Fibroblast of skin of scalp (primary cell): ENCODE measurements at regions not wholly inside any gene's neighbourhood (a gene's known extent, or its start where the extent isn't known, plus 50 kb on each side); places are given as distances from the start of the nearest gene placed in this dataset.

Experiments
- DNase-seq: peaks from one replicate; pipeline ENCODE4 v3.0.0-alpha.2; 2013

DNA sequence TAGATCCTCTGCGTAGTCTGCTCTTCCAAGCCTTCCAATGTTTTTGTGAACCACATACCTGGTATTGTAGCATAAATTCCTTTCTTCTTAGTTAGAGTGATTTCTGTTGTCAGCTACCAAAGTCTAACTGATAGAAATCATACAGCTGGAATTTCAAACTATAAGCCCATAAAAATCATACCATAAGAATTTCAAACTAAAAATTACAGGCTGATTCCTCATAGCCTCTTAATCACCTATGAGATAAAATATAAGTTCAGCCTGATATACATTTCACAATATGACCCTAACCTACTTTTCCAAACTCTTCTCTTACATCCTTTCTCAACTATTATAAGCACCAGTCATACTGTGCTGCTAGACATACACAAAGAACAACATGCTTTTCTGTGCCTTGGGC, 64.8 kb downstream of the PTHLH start:
- no peak for DNase-seq

DNA sequence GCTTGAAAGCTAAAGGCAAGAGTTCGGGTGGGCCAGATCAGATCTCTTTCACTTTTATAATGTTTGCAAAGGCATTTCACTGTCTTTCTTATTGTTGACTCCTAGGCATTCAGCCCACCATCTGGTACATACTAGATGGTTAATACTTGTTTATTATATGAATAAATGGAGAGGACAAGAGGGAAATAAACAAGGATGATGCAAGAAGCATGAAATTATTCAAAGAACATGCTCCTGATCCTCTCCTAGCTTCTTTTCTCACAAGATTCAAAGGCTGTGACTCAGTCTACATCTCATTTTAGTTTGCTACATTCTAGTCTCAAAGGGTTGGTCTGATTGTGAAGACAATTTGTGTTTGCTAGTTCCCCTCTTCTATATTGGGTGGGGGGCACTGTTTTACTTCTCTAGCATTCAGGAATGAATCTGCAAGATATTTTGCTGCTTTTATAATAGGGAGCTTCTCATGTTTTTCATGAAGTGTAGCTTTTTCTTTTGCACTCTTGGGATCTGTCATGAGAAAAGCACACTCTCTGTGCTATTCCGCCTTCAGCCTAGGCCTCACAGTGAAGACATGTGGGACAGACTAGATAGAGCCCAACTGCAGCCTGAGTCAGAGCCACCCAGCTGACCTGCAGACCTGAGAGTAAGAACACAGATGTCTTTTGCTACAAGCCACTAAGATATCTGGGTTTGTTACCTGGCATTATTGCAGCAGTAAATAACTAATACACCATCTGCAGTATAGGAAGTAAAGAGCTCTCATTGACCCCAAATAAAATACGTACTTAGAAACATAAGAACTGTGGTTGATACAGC, 65.7 kb downstream of the PTHLH start:
- no peak for DNase-seq

DNA sequence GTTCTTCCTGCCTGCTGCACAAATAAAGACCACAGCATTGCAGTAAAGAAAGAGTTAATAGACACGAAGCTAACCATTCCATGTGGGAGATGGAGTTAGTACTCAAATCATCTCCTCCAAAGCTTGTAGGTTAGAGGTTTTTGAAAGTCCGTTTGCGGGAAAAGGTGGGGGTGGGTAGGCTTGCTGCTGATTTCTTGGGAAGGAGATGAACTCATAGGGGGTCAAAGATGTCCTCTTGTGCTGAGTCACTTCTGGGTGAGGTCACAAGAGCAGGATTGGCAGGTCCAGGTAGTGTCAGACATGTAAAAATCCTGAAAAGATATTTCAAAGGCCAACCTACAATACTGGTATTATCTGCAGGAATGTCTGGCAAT, 66.4 kb downstream of the PTHLH start:
- DNase-seq, result no peak

DNA sequence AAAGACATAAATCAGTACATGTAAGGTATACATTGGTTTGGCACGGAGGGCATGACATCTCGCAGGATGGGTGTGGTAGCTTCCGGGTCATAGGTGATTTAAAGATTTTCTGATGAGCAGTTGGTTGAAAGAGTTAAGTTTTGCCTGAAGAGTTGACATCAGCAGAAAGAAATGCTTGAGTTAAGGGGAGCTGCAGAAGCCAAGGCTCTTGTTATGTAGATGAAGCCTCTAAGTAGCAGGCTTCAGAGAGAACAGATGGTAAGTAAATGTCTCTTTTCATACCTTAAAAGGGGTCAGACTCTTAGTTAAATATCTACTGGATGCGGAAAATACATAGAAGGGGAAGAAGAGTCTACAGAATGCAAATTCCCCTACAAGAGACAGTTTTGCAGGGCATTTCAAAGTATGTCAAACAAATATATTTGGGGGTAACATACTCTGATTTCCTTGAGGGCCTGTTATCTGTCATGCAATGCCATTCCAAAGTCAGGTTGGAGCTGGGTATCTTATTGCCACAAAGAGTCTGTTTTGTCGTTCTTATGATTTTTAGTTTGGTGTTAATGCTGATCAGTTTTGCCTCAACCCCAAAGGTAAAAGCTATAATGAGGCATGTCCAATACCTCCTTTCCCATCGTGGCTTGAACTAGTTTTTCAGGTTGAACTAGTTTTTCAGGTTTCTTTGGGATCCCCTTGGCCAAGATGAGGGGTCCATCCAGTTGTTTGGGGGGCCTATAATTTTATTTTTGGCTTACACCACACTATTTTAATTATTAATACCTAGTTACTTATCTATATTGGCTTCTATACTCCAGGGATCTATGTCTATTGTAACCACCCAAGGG, 67.0 kb downstream of the PTHLH start:
- no peak for DNase-seq

DNA sequence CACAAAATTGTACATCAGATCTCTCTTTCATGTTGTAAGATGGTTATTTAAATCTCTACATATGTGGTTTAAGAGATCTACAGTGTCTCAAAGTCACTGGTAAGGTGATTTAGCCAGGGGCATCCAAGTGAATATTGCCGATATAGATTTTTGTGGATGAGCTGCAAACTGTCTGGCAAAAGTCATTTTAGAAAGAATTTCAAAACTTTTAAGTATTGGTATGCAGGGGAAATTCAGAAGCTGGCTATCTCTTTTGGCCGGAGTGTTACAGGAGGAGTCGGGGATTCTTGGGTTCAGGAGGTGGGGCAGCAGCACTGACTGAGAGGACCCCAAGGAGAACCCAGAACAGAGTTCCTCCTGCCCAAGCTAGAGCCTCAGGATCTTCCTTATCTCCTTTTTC, 69.9 kb downstream of the PTHLH start:
- DNase-seq, result no peak

DNA sequence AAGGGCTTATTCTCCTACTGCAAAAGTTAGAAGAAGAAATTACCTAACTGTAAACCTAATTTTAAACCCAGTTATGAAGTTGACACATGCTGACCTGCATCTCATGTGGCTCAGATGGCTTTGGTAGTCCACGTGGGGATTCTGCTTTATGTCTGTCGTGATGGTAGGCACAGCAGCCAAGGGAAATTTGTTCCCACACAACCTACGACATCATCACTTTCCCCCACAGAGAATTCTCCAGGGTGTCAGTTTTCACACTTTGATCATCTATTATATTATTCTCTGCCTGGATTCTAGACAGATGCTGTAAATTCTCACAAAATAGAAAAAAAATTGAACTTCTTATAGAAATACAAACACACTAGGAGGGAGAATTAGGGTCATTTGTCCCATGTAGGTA, 70.6 kb downstream of the PTHLH start:
- peak; percentile 23 for DNase-seq

DNA sequence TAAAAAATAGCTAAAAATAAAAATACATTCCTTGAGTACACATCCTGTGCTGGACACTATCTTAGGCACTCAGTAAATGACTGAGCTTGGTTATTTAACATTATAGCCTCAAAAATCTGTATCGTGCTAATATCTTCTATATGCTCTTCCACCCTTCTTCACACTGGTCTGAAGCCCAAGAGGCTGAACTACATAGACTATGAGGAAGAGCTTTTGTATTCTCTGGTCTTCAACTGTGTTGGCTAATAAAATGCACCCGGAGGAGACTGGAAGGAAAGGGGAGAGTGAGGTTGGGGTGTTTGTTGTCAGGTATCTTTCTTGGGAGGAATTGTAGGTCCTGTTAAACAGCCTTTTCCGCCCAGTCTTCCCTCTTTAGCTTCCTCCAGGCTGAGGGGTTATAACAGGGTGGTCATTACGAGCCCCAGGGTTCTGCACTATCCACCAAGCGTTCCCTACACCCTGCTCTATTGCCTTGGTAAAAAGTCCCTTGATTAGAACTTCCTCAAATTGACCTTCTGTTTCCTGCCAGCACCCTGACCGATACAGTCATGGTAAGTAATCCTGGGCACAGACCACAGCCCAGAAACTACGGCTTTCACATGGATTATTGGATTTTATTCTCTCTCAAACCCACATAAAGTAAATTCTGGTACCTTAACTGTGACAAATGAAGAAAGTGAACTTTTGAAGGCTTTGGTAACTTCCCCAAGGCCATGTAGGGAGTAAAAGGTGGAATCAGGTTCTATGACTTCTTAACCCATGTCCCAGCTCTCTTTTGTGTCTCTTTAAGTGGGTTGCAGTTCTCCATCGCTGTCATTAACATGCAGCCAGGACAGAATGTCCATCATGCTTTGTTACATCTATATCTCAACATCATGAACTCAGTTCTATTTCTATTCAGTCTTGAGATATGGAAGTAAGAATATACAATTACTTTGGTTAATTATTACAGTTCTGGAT, 71.3 kb downstream of the PTHLH start:
- DNase-seq, result no peak

DNA sequence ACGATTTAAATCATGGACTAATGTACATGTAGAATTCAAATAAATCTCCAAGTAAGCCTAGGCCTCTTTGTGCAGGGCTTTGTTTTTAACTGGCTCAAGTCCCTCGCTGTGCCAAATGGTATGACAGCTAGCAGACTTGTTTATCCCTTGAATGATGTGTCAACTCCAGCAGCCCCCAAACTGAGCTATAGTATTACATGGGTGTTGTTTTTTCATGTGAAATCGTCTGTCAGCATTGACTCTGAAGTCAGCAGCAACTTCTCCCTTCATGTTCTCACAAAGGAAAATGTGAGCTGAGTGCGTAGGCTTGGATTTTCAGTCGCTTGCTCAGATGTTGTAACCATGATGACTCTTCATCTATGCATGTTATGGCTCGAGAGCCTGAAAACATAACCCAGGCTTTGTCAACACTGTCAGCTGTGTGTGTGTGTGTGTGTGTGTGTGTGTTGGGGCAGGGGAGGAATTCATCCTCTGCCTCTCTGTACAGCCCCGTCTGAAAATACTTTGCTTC, 73.3 kb downstream of the PTHLH start:
- DNase-seq, result peak; percentile 94

DNA sequence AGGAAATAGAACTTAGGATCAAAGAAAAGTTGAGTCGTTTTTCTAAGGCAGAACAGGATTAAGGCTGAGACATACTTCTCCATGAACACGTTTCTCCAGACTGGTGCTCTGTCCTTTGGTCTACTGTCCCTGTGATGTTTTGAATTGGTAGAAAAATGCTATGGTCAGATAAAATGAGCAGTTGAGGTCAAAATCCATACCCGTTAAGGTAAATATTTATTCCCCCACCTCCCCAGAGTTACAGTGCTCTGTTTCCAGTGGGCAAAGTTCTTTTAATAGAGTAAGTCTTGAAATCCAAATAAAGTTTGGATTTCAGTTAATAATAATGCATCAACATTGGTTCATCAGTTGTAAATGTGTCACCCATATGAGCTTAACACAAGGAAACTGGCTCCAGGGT, 74.5 kb downstream of the PTHLH start:
- no peak for DNase-seq

DNA sequence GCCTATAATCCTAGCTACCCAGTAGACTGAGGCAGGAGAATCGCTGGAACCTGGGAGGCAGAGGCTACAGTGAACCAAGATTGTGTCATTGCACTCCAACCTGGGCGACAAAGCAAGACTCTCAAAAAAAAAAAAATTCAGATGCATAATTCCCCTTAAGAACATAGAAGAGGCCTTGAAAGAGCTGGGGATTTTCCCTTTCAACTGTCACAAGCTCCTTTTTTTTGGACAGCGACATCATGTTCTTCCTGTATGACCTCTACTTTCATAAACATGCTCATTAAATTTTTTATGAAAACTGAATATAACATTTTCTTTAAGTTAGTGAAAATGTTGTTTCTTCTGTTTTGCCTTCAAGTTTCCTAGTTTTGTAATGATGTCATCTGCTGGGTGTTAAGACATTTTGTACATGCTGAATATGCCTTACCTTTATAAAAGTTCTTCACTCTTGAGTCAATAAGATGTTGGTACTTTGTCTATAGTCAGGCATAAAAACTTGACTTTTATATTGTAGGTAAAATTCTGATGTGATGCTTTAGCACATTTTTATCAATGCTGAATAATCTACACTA, 76.0 kb downstream of the PTHLH start:
- no peak for DNase-seq

DNA sequence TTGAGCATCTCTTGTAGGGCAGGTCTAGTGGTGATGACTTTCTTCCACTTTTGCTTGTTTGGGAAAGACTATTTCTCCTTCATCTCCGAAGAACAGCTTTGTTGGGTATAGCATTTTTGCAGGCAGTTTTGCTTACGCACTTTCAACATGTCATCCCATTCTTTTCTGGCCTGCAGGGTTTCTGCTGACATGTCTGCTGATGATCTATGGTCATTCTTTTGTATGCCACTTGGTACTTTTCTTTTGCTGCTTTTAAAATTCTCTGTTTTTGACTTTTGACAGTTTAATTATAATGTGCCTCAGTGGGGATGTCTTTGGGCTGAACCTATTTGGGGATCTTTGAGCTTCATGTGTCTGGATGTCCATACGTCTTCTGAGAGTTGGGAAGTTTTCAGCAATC, 78.2 kb downstream of the PTHLH start:
- DNase-seq, result no peak

DNA sequence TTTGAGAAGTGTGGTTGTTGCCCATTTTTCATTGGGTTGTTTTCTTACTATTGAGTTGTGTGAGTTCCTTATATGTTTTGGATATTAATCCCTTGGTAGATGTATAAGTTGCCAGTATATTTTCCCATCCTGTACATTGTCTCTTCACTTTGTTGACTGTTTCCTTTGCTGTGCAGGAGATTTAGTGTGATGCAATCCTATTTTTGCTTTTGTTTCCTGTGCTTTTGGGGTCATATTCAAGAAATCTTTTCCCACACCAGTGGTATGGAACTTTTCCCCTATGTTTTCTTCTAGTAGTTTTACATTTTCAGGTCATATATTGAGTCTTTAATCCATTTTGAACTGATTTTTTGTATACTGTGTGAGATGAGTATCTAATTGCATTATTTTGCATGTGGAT, 92.8 kb downstream of the PTHLH start:
- no peak for DNase-seq

DNA sequence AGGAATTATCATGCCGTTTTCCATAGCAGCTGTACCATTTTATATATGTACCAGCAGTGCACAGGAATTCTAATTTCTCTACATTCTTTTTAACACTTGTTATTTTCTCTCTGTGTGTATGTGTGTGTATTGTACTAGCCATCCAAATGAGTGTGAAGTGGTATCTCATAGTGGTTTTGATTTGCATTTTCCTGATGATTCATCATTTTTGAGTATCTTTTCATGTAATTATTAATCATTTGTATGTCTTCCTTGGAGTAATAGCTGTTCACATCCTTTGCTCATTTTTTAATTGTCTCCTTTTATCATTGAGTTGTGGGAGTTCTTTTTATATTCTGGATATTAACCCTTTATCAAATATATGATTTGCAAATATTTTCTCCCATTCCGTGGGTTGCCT, 95.6 kb upstream of the MANSC4 start:
- no peak for DNase-seq

DNA sequence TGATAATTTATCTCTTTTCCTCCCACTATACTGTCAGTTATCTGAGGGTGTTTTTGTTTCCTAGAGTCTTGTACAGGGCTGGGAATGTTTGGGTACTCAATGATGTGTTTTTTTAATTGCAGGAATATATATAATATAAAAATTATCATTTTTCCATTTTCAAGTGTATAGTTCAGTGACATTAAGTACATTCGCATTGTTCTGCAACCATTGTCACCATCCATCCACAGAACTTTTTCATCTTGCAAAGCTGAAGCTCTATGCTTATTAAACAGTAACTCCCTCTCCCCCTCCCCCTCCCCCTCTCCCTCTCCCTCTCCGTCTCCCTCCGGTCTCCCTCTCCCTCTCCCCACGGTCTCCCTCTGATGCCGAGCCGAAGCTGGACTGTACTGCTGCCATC, 93.0 kb upstream of the MANSC4 start:
- no peak for DNase-seq

DNA sequence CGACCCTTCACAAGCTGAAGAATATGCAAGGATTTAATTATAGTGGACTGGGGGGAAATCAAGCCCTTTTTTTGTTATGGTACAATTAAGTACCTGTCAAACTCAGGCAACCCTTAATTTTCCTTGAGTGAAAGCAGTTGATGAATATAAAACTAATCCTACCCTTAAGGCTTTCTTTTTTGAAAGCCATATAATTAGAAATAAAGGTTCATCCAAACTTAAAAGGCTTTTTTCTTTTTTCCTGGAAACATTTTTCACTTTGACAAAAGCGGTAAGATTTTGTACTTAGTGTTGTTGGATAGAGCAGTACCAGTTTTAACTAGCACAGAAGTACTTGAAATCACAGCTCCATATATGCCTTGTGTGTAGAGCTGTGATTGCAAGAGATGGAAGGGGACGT, 91.9 kb upstream of the MANSC4 start:
- DNase-seq, result no peak

DNA sequence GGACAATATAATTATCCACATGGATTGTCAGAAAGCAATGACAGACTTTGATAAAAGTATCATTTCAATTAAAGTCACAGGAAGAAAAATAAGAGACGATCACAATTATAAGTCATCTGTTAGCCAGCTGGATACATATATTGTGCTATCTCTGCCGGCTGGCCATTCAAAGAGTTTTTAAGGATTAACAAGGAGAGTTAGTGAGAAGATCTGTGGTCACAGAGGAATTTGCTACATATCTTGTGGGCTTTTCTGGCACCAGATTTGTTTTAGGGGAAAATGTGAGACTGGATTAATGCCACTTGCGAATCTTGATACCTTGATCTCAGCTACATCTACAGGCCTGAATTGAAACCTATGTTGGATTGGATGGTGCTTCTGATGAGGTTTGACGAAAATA, 90.9 kb upstream of the MANSC4 start:
- peak; percentile 90 for DNase-seq

DNA sequence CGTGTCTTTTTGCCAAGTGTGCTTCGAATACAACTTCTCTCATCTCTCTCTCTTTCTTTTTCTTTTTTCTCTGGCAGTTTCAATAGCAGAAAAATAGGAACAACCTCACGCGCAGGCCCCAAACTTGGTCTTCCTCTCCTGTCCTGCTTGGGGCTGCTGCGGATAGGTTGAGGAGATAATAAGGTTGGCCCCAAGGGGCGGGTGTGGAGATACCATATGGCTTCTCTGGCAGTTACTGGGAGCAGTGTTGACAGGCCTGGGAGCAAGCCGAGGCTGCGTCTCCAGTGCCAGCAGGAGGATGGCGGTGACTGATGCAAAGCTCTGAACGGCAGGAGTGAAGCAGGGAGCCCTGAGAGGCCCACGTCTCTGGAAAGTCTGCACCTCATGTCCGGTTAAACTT, 89.5 kb upstream of the MANSC4 start:
- peak; percentile 36 for DNase-seq

DNA sequence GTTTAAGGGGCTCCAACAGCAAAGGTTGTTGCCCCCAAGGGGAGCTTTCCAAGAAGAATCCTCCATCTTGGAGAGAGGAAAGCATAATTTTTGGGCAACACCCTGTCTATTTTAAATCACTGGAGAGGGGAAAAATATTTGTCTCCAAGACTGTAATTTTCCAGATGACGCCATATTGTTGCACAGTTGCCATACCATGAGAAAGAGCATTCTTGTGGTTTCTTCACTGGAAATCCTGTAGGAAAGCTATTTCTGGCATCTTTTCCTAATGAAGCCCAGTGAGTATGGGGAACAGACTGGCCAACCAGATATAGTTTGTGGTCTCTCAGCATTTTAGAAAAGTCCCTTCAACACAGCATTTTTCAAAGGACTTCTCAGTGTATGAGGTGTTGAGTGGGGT, 88.1 kb upstream of the MANSC4 start:
- DNase-seq, result peak; percentile 99

DNA sequence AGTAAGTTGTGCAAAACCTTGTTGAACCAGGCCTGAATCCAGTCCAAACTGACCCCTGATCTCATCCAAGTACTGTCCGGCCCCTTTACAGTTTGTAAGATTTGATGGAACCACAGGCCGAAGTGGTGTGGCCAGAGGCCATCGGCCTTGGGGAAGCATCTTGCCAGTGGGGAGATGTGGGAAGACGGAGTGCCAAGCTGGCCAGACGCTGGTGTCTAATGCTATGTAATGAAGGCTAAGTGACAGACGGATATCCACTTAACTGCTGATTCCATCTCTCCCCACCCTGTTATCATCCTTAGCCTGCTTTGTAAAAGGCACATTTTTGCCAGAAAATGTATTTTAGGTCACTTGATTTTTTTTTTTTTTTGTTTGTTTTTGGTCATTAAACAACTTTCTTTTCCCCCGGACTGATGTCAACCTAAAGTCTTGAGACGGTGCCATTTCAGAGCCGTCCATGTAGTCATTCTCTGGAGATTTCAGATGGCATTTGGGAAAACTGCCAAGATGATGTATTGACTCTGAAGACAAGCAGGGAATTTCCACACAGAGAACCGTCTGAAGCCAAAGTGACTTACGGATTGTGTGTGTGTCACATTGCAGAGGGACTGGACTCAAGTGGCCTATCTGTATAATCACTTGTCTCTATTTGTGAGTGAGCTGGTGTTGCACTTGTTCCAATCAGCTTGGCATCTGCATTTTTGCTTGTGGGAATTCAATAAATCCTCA, 86.5 kb upstream of the MANSC4 start:
- peak; percentile 88 for DNase-seq

DNA sequence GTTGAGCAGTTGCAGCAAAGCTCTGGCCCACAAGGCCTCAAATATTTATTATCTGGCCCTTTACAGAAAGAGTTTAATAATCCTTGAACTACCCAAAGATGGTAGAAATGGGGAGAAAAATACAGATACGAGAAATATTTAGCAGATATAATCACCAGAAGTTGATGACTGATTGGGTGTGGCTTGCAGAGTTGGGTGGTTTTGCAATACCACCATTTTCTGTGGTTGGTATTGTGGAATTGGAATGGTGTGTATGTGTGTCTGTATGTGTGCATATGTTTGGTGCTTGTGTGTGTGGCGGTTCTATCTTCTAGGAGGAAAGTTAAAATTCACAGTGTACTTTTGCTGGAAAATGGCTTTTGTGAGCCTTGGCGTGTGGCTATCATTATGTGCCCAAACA, 85.4 kb upstream of the MANSC4 start:
- peak; percentile 85 for DNase-seq

DNA sequence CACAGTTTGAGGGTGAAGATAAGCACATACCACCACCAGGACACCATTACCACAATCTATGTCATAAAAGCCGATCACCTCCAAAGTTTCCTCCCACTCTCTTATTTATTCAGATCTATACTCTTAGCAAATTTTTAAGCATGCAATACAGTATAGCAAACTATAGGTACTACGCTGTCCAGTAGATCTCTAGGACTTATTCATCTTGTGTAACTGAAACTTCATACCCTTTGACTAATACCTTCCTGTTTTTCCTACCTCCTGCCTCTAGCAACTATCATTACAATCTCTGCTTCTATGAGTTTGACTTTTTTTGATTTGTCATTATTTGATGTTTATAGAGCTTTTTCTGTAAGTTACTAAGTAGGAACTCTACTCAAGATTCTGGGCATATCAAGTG, 84.5 kb upstream of the MANSC4 start:
- DNase-seq, result peak; percentile 21

DNA sequence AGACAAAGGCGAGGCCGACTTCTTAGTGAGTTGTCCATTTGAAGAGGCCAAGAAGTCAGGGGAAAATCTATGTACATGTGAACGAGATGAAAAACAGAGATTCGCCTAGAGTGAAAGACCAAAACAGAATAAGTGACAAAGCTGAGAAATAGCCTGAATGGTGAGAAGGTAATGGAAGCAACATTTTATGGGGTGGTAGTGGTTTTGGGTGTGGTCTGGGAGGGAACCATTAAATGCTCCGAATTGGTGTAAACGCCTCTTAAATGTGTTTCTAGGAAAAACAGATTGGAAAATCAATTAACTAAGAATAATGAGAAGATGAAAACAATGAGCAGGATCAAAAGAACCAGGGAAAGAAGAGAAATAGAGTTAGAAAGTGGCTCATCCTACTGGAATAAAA, 83.8 kb upstream of the MANSC4 start:
- no peak for DNase-seq
